Nephron progenitor cell (in vitro differentiated cells): ENCODE measurements at regions not wholly inside any gene's neighbourhood (a gene's known extent, or its start where the extent isn't known, plus 50 kb on each side); places are given as distances from the start of the nearest gene placed in this dataset.

Experiments
- DNase-seq: peaks from one replicate; pipeline ENCODE4 v3.0.0; 2021
- H3K27ac Mint-ChIP-seq: 2 replicates; pipeline ENCODE4 v1.8.0; 2021; ENCODE audit warnings: mild to moderate bottlenecking, moderate library complexity, mixed read lengths
- H3K27me3 Mint-ChIP-seq: 2 replicates; pipeline ENCODE4 v1.8.0; 2021; ENCODE audit warnings: mild to moderate bottlenecking, low read depth, mixed read lengths; ENCODE audit not compliant: poor library complexity
- H3K36me3 Mint-ChIP-seq: 2 replicates; pipeline ENCODE4 v1.8.0; 2021; ENCODE audit warnings: low read depth, mixed read lengths
- H3K4me1 Mint-ChIP-seq: 2 replicates; pipeline ENCODE4 v1.8.0; 2021; ENCODE audit warnings: mixed read lengths
- H3K4me3 Mint-ChIP-seq: 2 replicates; pipeline ENCODE4 v1.8.0; 2021; ENCODE audit warnings: mild to moderate bottlenecking, moderate library complexity, mixed read lengths
- H3K9me3 Mint-ChIP-seq: 2 replicates; pipeline ENCODE4 v1.8.0; 2021; ENCODE audit warnings: mild to moderate bottlenecking, moderate library complexity, mixed read lengths
- CTCF ChIP-seq: fragments of 200-600 bp; sonication (generic); IDR thresholded peaks from 2 replicates; pipeline ENCODE4 v1.5.0; 2021; ENCODE audit warnings: antibody characterized with exemption

DNA sequence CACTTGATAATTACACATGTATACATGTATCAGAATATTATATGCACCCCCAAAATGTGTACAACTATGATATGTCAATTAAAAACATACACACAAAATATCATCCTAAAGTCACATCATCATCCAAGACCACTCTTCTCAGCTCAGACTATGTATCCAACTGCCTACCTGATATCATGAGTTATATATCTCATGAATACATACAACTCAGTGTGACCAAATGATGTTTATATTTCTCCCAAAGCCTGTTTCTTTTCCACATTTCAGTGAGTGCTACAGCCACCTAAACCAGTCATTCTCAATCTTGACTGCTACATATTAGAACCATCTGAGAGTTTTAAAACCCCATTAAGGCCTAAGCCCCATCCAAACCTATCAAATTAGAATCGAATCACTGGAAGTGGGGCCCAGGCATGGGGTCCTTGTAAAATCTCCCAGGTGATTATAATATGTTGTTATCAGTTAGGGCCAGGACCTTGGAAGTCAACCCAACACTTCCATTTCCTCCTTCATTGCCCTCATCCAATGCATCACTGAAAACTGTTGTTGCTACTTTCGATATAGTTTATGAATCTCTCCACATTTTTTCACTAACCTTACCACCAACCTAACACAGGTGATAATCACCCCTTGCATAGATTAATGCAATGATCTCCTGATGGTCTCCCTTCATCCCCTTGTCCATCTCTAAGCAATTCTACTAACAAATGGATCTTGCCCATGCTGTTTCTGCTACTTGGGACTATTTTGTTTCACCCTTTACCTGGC lies 53.8 kb upstream of the ITGB8 start:
- H3K27ac Mint-ChIP-seq: no peak overlapping the region
- H3K36me3 Mint-ChIP-seq: no peaks in the 10 kb centered on the region
- TF ChIP-seq CTCF: no peak
- H3K27me3 Mint-ChIP-seq: no peaks in the 10 kb centered on the region
- no peaks in the 10 kb centered on the region for H3K9me3 Mint-ChIP-seq
- H3K4me3 Mint-ChIP-seq: no peak overlapping the region
- H3K4me1 Mint-ChIP-seq: no peaks in the 10 kb centered on the region
- DNase-seq: no peak

DNA sequence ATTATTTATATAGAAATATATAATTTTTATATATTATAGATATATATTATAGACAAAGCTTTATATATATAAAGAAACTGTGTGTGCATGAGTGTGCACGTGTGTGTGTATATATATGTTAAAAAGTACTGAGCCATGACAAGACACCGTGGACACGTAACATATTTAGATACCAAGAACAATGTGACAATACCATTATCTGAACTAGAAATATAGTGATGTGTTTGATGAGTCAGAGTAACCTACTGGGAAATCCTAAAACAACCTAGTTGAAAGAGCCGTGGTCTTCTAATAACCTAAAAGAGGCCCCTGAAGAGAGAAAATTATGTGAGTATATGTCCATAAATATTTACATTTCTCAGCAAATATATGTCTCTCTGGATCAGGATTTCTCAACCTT lies 50.7 kb upstream of the ITGB8 start:
- Mint-ChIP-seq H3K4me1 (no peaks in the 10 kb centered on the region), H3K4me3 (no peak overlapping the region), H3K27ac (no peak overlapping the region), H3K27me3 (no peaks in the 10 kb centered on the region), H3K36me3 (no peaks in the 10 kb centered on the region), H3K9me3 (no peaks in the 10 kb centered on the region)
- DNase-seq: no peak
- no peak for TF ChIP-seq CTCF

DNA sequence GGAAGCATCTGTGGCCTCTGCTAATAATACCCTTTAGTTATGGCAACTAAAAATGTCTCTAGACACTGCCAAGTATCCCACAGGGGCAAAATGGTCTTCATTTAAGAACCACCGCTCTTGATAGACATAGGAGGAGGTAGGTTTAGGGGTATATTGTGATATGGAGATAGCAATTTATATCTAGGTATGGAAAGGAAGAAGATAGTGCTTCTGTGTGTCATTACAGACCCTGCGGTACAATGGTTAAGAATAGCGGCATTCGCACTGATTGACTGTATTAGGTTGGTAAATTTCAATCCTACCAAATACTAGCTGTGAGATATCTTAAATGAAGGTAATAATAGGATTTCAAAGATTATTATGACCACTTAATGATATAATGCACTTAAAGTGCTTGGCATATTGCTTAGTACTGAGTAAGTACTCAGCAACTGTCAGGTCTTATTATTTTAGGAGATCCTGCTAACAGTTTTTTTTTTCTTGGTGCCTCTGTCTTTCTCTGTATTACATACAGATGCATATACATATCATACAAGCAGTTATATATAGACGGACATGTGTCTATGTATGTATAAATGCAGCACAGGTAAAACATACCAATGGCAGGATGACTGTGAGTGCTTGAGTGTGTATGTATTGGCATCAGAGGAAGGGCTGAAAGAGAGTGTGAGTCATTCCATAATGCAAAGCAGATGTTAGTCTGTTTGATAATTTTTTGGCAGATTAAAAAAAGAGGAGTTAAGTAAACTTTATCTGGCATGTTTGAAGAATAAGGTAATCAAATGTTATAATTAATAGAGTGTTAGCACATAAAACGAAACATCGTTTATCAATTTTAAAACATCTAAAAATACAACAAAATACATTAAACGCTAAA lies 50.0 kb upstream of the ITGB8 start:
- no peak overlapping the region for H3K27ac Mint-ChIP-seq
- H3K4me3 Mint-ChIP-seq: no peak overlapping the region
- no peaks in the 10 kb centered on the region for H3K4me1 Mint-ChIP-seq
- no peaks in the 10 kb centered on the region for H3K27me3 Mint-ChIP-seq
- no peak for DNase-seq
- no peaks in the 10 kb centered on the region for H3K9me3 Mint-ChIP-seq
- no peak for TF ChIP-seq CTCF
- H3K36me3 Mint-ChIP-seq: no peaks in the 10 kb centered on the region
